GM12878 (cell line): ENCODE measurements at regions not wholly inside any gene's neighbourhood (a gene's known extent, or its start where the extent isn't known, plus 50 kb on each side); places are given as distances from the start of the nearest gene placed in this dataset.

Experiments
- ATAC-seq: fragments of 200-7000 bp; cut with Tn5 transposase; 3 replicates; pipeline ENCODE4 v1.9.1; 2020; ENCODE audit warnings: mild to moderate bottlenecking, moderate library complexity
- BruUV-seq: library from RNA; stranded (reverse); fragments of 400-500 nt; replicated peaks from 2 replicates; lab custom pipeline; 2021; lab: Mats Ljungman, UMichigan
- CTCF ChIA-PET: fragments of 300-600 bp; sonication (Branson Sonifier 250); formaldehyde crosslinking; extraction: SDS; loops from one replicate; lab custom pipeline; 2021; ENCODE audit warnings: inconsistent platforms; lab: Yijun Ruan, JAX
- POLR2A ChIA-PET: fragments of 350-600 bp; formaldehyde crosslinking; extraction: SDS; loops from one replicate; lab custom pipeline; 2021; ENCODE audit warnings: inconsistent platforms; lab: Charles Lee
- RAD21 ChIA-PET: fragments of 300-600 bp; sonication (Branson Sonifier 250); formaldehyde crosslinking; loops from one replicate; lab custom pipeline; 2023; ENCODE audit warnings: antibody characterized with exemption; ENCODE audit not compliant: unreplicated experiment; lab: Charles Lee
- SMC1A ChIA-PET: fragments of 300-600 bp; sonication (Branson Sonifier 250); formaldehyde crosslinking; loops from one replicate; lab custom pipeline; 2023; ENCODE audit not compliant: unreplicated experiment, uncharacterized antibody; lab: Charles Lee
- DNase-seq: peaks from one replicate; pipeline ENCODE4 v3.0.0-alpha.2; 2011; ENCODE audit warnings: low read depth, low spot score
- FAIRE-seq: peaks from 3 replicates; lab custom pipeline; 2011; peaks lifted over from hg19 to GRCh38; lab: Jason Lieb, UNC
- H2AFZ ChIP-seq: 2 replicates; pipeline ENCODE4 v1.6.0; 2011; ENCODE audit warnings: low read depth, low read length, control low read depth; ENCODE audit not compliant: control insufficient read depth
- H3K27ac ChIP-seq: 2 replicates; pipeline ENCODE4 v1.5.1; 2011; ENCODE audit warnings: control low read depth; ENCODE audit not compliant: control insufficient read depth, insufficient read depth
- H3K27me3 ChIP-seq, 2 experiments: replicated peaks in 1 of 2; 2 replicates each; pipeline versions ENCODE4 v1.6.0 to v1.6.1; 2011; ENCODE audit warnings: low read length in 1 of 2; ENCODE audit not compliant: control insufficient read depth in 2 of 2, insufficient read depth in 2 of 2
- H3K36me3 ChIP-seq, 2 experiments: 2 replicates each; pipeline ENCODE4 v1.5.1; 2011; ENCODE audit warnings: low read length in 1 of 2; ENCODE audit not compliant: control insufficient read depth in 2 of 2, insufficient read depth in 2 of 2
- H3K4me1 ChIP-seq: 2 replicates; pipeline ENCODE4 v1.6.1; 2011; ENCODE audit warnings: mild to moderate bottlenecking, low read length, moderate library complexity, mixed read lengths; ENCODE audit not compliant: control insufficient read depth, insufficient read depth
- H3K4me2 ChIP-seq: 2 replicates; pipeline ENCODE4 v1.6.0; 2011; ENCODE audit warnings: control low read depth; ENCODE audit not compliant: control insufficient read depth, insufficient read depth
- H3K4me3 ChIP-seq: fragments of 200-600 bp; sonication (generic); 2 replicates; pipeline ENCODE4 v1.5.1; 2016
- H3K79me2 ChIP-seq: 2 replicates; pipeline ENCODE4 v1.6.0; 2011; ENCODE audit warnings: low read length; ENCODE audit not compliant: control insufficient read depth, insufficient read depth
- H3K9ac ChIP-seq: 2 replicates; pipeline ENCODE4 v1.8.0; 2011; ENCODE audit warnings: low read length, control low read depth, mixed read lengths; ENCODE audit not compliant: control insufficient read depth, insufficient read depth
- H3K9me3 ChIP-seq: replicated peaks from 3 replicates; pipeline ENCODE4 v1.5.1; 2011; ENCODE audit warnings: mild to moderate bottlenecking, low read length; ENCODE audit not compliant: control insufficient read depth, insufficient read depth
- H4K20me1 ChIP-seq: 2 replicates; pipeline ENCODE4 v1.6.0; 2011; ENCODE audit not compliant: control insufficient read depth, insufficient read depth
- ASH2L ChIP-seq: fragments of 300-600, 200-600 bp; sonication (generic); IDR thresholded peaks from 2 replicates; pipeline ENCODE4 v1.6.1; 2017; ENCODE audit warnings: low read depth, mild to moderate bottlenecking, borderline replicate concordance
- DPF2 ChIP-seq: fragments of 450-650 bp; IDR thresholded peaks from 2 replicates; pipeline ENCODE4 v1.6.1; 2017; ENCODE audit warnings: mild to moderate bottlenecking
- ESRRA ChIP-seq: IDR thresholded peaks from 2 replicates; pipeline ENCODE4 v1.6.1; 2012; ENCODE audit warnings: mild to moderate bottlenecking, low read length, improper control_type of control experiment
- FOS ChIP-seq: IDR thresholded peaks from 3 replicates; pipeline ENCODE4 v1.6.1; 2011; ENCODE audit warnings: borderline replicate concordance; ENCODE audit not compliant: insufficient read length; ENCODE audit errors: extremely low read depth
- IRF3 ChIP-seq: fragments of 450-650 bp; IDR thresholded peaks from 2 replicates; pipeline ENCODE4 v1.6.1; 2014; ENCODE audit warnings: mild to moderate bottlenecking
- IRF4 ChIP-seq: IDR thresholded peaks from 2 replicates; pipeline ENCODE4 v1.6.1; 2011; ENCODE audit warnings: low read depth, low read length
- MLLT1 ChIP-seq: fragments of 450-650 bp; IDR thresholded peaks from 2 replicates; pipeline ENCODE4 v1.6.1; 2016; ENCODE audit warnings: mild to moderate bottlenecking
- MTA3 ChIP-seq: IDR thresholded peaks from 2 replicates; pipeline ENCODE4 v1.6.1; 2012; ENCODE audit warnings: low read length, inconsistent platforms, borderline replicate concordance
- MYC ChIP-seq: IDR thresholded peaks from 2 replicates; pipeline ENCODE4 v1.6.1; 2011; ENCODE audit warnings: mild to moderate bottlenecking, low read length, moderate library complexity, inconsistent platforms; ENCODE audit not compliant: insufficient read depth, insufficient replicate concordance, insufficient read length, severe bottlenecking
- NBN ChIP-seq: fragments of 450-650 bp; IDR thresholded peaks from 2 replicates; pipeline ENCODE4 v1.6.1; 2016
- NRF1 ChIP-seq: conservative IDR thresholded peaks from 2 replicates; pipeline ENCODE4 v1.6.1; 2011; ENCODE audit warnings: mild to moderate bottlenecking, low read depth, low read length, improper control_type of control experiment
- PAX8 ChIP-seq: fragments of 450-650 bp; IDR thresholded peaks from 2 replicates; pipeline ENCODE4 v1.6.1; 2017; ENCODE audit warnings: mild to moderate bottlenecking, moderate library complexity
- POU2F2 ChIP-seq: IDR thresholded peaks from 3 replicates; pipeline ENCODE4 v1.6.1; 2011; ENCODE audit warnings: low read depth, mild to moderate bottlenecking, low read length, borderline replicate concordance
- RELA ChIP-seq: fragments of 450-650 bp; IDR thresholded peaks from 2 replicates; pipeline ENCODE4 v1.8.0; 2014; ENCODE audit warnings: borderline replicate concordance; ENCODE audit not compliant: partially characterized antibody
- RUNX3 ChIP-seq: IDR thresholded peaks from 2 replicates; pipeline ENCODE4 v1.6.1; 2012; ENCODE audit warnings: low read length, inconsistent platforms
- SMAD1 ChIP-seq: fragments of 450-650 bp; IDR thresholded peaks from 2 replicates; pipeline ENCODE4 v1.6.1; 2018; ENCODE audit warnings: mild to moderate bottlenecking, low read depth; ENCODE audit not compliant: partially characterized antibody
- SMC3 ChIP-seq: IDR thresholded peaks from 2 replicates; pipeline ENCODE4 v1.6.1; 2011; ENCODE audit warnings: low read length, improper control_type of control experiment, borderline replicate concordance
- SPI1 ChIP-seq: IDR thresholded peaks from 2 replicates; pipeline ENCODE4 v1.6.1; 2011; ENCODE audit warnings: low read depth, mild to moderate bottlenecking, low read length, moderate library complexity, borderline replicate concordance; ENCODE audit not compliant: insufficient read depth
- SREBF2 ChIP-seq: IDR thresholded peaks from 2 replicates; pipeline ENCODE4 v1.6.1; 2012; ENCODE audit warnings: mild to moderate bottlenecking, low read length
- WGBS: methylation state at CpG from one replicate; pipeline ENCODE4 v1.1.6; 2016; ENCODE audit warnings: low lambda C conversion rate; ENCODE audit not compliant: insufficient replicate concordance, insufficient coverage; ENCODE audit errors: missing lambda C conversion rate; 5-methylcytosine and 5-hydroxymethylcytosine counted together
- in situ Hi-C: fragments of 300-500 bp; cut with MboI; formaldehyde crosslinking; loops from 9 replicates; pipeline ENCODE4 v1.14.3; 2018; ENCODE audit warnings: mixed read lengths
- intact Hi-C: fragments of 100-400 bp; cut with micrococcal nuclease; formaldehyde crosslinking; loops from one replicate; pipeline ENCODE4 v1.14.2; 2022; ENCODE audit not compliant: unreplicated experiment

- RAD21 ChIA-PET: no interaction called here
- no peaks in the 10 kb centered on the region for H3K27me3 ChIP-seq
- no peak for FAIRE-seq
Measured at GRCh38 chr3:18652781-18653180, 227.6 kb upstream of the SATB1 start.

More at GRCh38 chr3:18652781-18653180, 227.6 kb upstream of the SATB1 start:
- no peak for ATAC-seq
- no peak overlapping the region for H2AFZ ChIP-seq
- SMC1A ChIA-PET: no interaction called here
- no peaks in the 10 kb centered on the region for H3K36me3 ChIP-seq
- H4K20me1 ChIP-seq: no peaks in the 10 kb centered on the region
- no peak overlapping the region for H3K27ac ChIP-seq
- no TSS peak for BruUV-seq
- intact Hi-C loops: no loop called here
- TF ChIP-seq RELA: no peak
- TF ChIP-seq DPF2: no peak
- TF ChIP-seq ASH2L: no peak
- no peak for TF ChIP-seq MYC
- TF ChIP-seq PAX8: no peak
- TF ChIP-seq FOS: no peak
- no peak for TF ChIP-seq SPI1
- TF ChIP-seq POU2F2: no peak
- TF ChIP-seq MLLT1: no peak
- TF ChIP-seq NRF1: no peak
- no peak for TF ChIP-seq RUNX3
- TF ChIP-seq SMAD1: no peak
- no peak for TF ChIP-seq IRF3
- no peak for TF ChIP-seq SREBF2
- no peak for TF ChIP-seq ESRRA
- no peak for TF ChIP-seq IRF4
- no peak for TF ChIP-seq NBN
- no peak for TF ChIP-seq MTA3
- no peak for TF ChIP-seq SMC3
- TF ChIP-seq, all 136 proteins: peak for 0
- no peak for DNase-seq
- Histone ChIP-seq H3K4me2 (no peak overlapping the region), H3K4me1 (0 out of 2 replicates have a peak, but pooled peaks cover 2% of the 10 kb centered on the region), H3K9me3 (no peaks in the 10 kb centered on the region), H3K79me2 (no peaks in the 10 kb centered on the region), H3K4me3 (no peak overlapping the region), H3K9ac (no peak overlapping the region)
- WGBS: 84% methylated on average over 3 of the region's 3 CpGs
- CTCF ChIA-PET: interaction anchor here (0.6 kb wide), 1 partner anchor 41 kb away, joined by 3 read pairs; no protein-coding TSS in a partner anchor
- in situ Hi-C loops: no loop called here
- POLR2A ChIA-PET: no interaction called here
